ENCODE measurements at regions not wholly inside any gene's neighbourhood (a gene's known extent, or its start where the extent isn't known, plus 50 kb on each side); places are given as distances from the start of the nearest gene placed in this dataset.

- H3K9me3 ChIP-seq (ENCODE audit: low read depth, low read length) = no peaks in the 10 kb centered on the region
- TF ChIP-seq CTCF (IDR thresholded peaks at IDR 0.05; ENCODE audit: extremely low read depth, low read depth, low read length) = no peak
- H2AFZ ChIP-seq (ENCODE audit: low read length) = no peak overlapping the region
- no peak for DNase-seq (ENCODE audit: insufficient read length, low spot score, missing footprints)
- no peaks in the 10 kb centered on the region for H3K36me3 ChIP-seq (ENCODE audit: insufficient read depth, low read length)
- H3K27ac ChIP-seq (ENCODE audit: low read depth, low read length) = no peak overlapping the region
- no peaks in the 10 kb centered on the region for H3K79me2 ChIP-seq (ENCODE audit: insufficient read depth, low read length)
- no peaks in the 10 kb centered on the region for H3K4me1 ChIP-seq (ENCODE audit: insufficient read depth, low read length)
- no peaks in the 10 kb centered on the region for H4K20me1 ChIP-seq (ENCODE audit: insufficient read depth, low read length)
- H3K27me3 ChIP-seq (ENCODE audit: insufficient read depth, low read length) = no peaks in the 10 kb centered on the region
- no peak overlapping the region for H3K4me3 ChIP-seq (ENCODE audit: insufficient read depth, low read length)
- no peak overlapping the region for H3K4me2 ChIP-seq (ENCODE audit: insufficient read depth, low read length)
These were observed 226.1 kb downstream of the CDC14C start for GRCh38 chr7:49150486-49150885.

GRCh38 chr7:49151146-49151545, 226.8 kb downstream of the CDC14C start:
- DNase-seq (ENCODE audit: insufficient read length, low spot score, missing footprints) = no peak
- Histone ChIP-seq H3K79me2 (ENCODE audit: insufficient read depth, low read length) (no peaks in the 10 kb centered on the region), H4K20me1 (ENCODE audit: insufficient read depth, low read length) (no peaks in the 10 kb centered on the region), H3K27ac (ENCODE audit: low read depth, low read length) (no peak overlapping the region), H3K4me2 (ENCODE audit: insufficient read depth, low read length) (no peak overlapping the region), H3K4me1 (ENCODE audit: insufficient read depth, low read length) (no peaks in the 10 kb centered on the region), H3K36me3 (ENCODE audit: insufficient read depth, low read length) (no peaks in the 10 kb centered on the region), H3K4me3 (ENCODE audit: insufficient read depth, low read length) (no peak overlapping the region), H3K27me3 (ENCODE audit: insufficient read depth, low read length) (no peaks in the 10 kb centered on the region), H3K9me3 (ENCODE audit: low read depth, low read length) (no peaks in the 10 kb centered on the region), H2AFZ (ENCODE audit: low read length) (no peak overlapping the region)
- no peak for TF ChIP-seq CTCF (IDR thresholded peaks at IDR 0.05; ENCODE audit: extremely low read depth, low read depth, low read length)

GRCh38 chr7:49158321-49158720, 234.0 kb downstream of the CDC14C start:
- DNase-seq (ENCODE audit: insufficient read length, low spot score, missing footprints) = no peak

GRCh38 chr7:49159536-49159935, 235.2 kb downstream of the CDC14C start:
- no peak overlapping the region for H3K4me3 ChIP-seq (ENCODE audit: insufficient read depth, low read length)
- H3K79me2 ChIP-seq (ENCODE audit: insufficient read depth, low read length) = no peaks in the 10 kb centered on the region
- H3K4me1 ChIP-seq (ENCODE audit: insufficient read depth, low read length) = no peaks in the 10 kb centered on the region
- no peaks in the 10 kb centered on the region for H3K27me3 ChIP-seq (ENCODE audit: insufficient read depth, low read length)
- no peaks in the 10 kb centered on the region for H3K9me3 ChIP-seq (ENCODE audit: low read depth, low read length)
- H3K4me2 ChIP-seq (ENCODE audit: insufficient read depth, low read length) = no peak overlapping the region
- no peak for DNase-seq (ENCODE audit: insufficient read length, low spot score, missing footprints)
- no peaks in the 10 kb centered on the region for H4K20me1 ChIP-seq (ENCODE audit: insufficient read depth, low read length)
- H2AFZ ChIP-seq (ENCODE audit: low read length) = no peak overlapping the region
- no peaks in the 10 kb centered on the region for H3K36me3 ChIP-seq (ENCODE audit: insufficient read depth, low read length)
- no peak for TF ChIP-seq CTCF (IDR thresholded peaks at IDR 0.05; ENCODE audit: extremely low read depth, low read depth, low read length)
- no peak overlapping the region for H3K27ac ChIP-seq (ENCODE audit: low read depth, low read length)

More at GRCh38 chr7:49158321-49158720, 234.0 kb downstream of the CDC14C start:
- no peaks in the 10 kb centered on the region for H3K27me3 ChIP-seq (ENCODE audit: insufficient read depth, low read length)
- no peaks in the 10 kb centered on the region for H3K4me1 ChIP-seq (ENCODE audit: insufficient read depth, low read length)
- H4K20me1 ChIP-seq (ENCODE audit: insufficient read depth, low read length) = no peaks in the 10 kb centered on the region
- H2AFZ ChIP-seq (ENCODE audit: low read length) = no peak overlapping the region
- H3K4me2 ChIP-seq (ENCODE audit: insufficient read depth, low read length) = no peak overlapping the region
- no peak for TF ChIP-seq CTCF (IDR thresholded peaks at IDR 0.05; ENCODE audit: extremely low read depth, low read depth, low read length)
- H3K79me2 ChIP-seq (ENCODE audit: insufficient read depth, low read length) = no peaks in the 10 kb centered on the region
- no peak overlapping the region for H3K27ac ChIP-seq (ENCODE audit: low read depth, low read length)
- no peaks in the 10 kb centered on the region for H3K9me3 ChIP-seq (ENCODE audit: low read depth, low read length)
- no peaks in the 10 kb centered on the region for H3K36me3 ChIP-seq (ENCODE audit: insufficient read depth, low read length)
- no peak overlapping the region for H3K4me3 ChIP-seq (ENCODE audit: insufficient read depth, low read length)
